ENCODE measurements at regions not wholly inside any gene's neighbourhood (a gene's known extent, or its start where the extent isn't known, plus 50 kb on each side); places are given as distances from the start of the nearest gene placed in this dataset.

DNA sequence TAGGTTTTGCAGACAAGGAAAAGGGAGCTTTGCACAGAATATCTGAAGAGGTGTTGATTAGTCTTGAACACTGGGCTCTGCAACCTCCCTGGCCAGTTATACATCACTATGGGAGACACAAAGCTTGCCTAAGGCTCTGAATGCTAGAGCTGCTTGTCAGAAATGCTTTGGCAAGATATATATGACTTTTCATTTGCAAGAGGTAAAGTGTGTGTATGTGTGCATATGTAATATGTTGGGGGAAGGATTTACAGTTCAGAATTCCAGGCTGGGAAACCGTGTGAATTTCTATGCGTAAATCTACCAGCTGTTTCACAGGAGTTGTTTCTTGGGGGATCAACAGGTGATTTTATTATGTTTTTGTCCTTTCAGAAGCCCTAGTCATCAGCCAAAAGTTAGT, 350.9 kb downstream of the TMEM114 start (continued):
- no peak for TF ChIP-seq CHD7 (IDR thresholded peaks at IDR 0.05; ENCODE audit: insufficient replicate concordance, low read length)
- TF ChIP-seq HDAC2 (IDR thresholded peaks at IDR 0.05; ENCODE audit: borderline replicate concordance in 1 of 2, low read depth in 2 of 2, low read length in 2 of 2), result no peak
- no peak for TF ChIP-seq CTBP2 (IDR thresholded peaks at IDR 0.05; ENCODE audit: borderline replicate concordance, insufficient read depth, insufficient read length, low read length)
- TF ChIP-seq SIRT6 (IDR thresholded peaks at IDR 0.05; ENCODE audit: low read length), result no peak
- no peak for TF ChIP-seq RBBP5 (IDR thresholded peaks at IDR 0.05; ENCODE audit: borderline replicate concordance, low read depth, low read length)
- no peak for TF ChIP-seq TCF12 (IDR thresholded peaks at IDR 0.05; ENCODE audit: low read depth, low read length)
- no peak for TF ChIP-seq SP1 (IDR thresholded peaks at IDR 0.05; ENCODE audit: low read depth, low read length)
